ENCODE measurements at regions not wholly inside any gene's neighbourhood (a gene's known extent, or its start where the extent isn't known, plus 50 kb on each side); places are given as distances from the start of the nearest gene placed in this dataset.

DNA sequence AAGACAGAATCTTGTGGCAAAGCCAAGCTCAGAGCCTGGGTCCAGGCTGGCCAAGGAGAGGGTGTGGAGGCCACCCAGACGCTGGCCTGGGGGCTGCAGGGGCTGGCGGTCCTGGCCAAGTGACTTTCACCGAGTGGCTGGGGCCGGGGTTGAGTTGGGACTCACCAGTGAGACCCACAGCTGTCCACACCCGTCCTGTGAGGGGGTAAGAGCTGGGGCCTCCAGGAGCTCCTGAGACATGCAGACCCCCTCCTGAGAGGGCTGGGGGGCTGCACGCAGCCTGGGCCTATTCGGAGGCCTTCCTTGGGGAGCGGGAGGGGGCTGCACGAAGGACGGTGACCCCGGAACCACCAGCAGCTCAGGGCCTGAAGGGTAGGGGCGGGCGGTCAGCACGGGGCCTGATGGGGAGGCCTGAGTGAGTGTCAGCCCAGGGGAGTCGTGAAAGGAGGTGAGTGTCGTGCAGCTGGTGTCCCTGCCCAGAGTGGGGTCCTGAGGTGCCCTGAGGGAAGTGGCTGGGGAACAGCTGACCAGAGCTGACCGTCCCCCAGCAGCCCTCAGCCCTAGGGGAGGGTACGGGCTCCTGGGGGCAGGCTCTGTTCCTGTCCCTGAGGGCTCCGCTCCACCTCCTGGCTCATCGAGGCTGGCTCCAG is 100.9 kb downstream of the FOXL3 start:
- in situ Hi-C loops (cut with HindIII; ENCODE audit: low sequenced_read_pairs): loop anchor here (10.0 kb wide), 1 partner anchor 104 kb away; no protein-coding TSS in a partner anchor
- TF ChIP-seq, protein P1, sequence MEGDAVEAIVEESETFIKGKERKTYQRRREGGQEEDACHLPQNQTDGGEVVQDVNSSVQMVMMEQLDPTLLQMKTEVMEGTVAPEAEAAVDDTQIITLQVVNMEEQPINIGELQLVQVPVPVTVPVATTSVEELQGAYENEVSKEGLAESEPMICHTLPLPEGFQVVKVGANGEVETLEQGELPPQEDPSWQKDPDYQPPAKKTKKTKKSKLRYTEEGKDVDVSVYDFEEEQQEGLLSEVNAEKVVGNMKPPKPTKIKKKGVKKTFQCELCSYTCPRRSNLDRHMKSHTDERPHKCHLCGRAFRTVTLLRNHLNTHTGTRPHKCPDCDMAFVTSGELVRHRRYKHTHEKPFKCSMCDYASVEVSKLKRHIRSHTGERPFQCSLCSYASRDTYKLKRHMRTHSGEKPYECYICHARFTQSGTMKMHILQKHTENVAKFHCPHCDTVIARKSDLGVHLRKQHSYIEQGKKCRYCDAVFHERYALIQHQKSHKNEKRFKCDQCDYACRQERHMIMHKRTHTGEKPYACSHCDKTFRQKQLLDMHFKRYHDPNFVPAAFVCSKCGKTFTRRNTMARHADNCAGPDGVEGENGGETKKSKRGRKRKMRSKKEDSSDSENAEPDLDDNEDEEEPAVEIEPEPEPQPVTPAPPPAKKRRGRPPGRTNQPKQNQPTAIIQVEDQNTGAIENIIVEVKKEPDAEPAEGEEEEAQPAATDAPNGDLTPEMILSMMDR (IDR thresholded peaks at IDR 0.05; ENCODE audit: low read depth, low read length, missing control alignments): no peak
- H3K4me3 ChIP-seq (ENCODE audit: low read depth, low read length): no peak overlapping the region
- DNase-seq (ENCODE audit: low read depth): no peak

GRCh38 chr7:391411-391951 is 101.5 kb downstream of the FOXL3 start:
- DNase-seq (ENCODE audit: low read depth): no peak
- in situ Hi-C loops (cut with HindIII; ENCODE audit: low sequenced_read_pairs): loop anchor here (10.0 kb wide), 1 partner anchor 103 kb away; no protein-coding TSS in a partner anchor
- TF ChIP-seq, protein P1 (IDR thresholded peaks at IDR 0.05; ENCODE audit: low read depth, low read length, missing control alignments): no peak
- no peak overlapping the region for H3K4me3 ChIP-seq (ENCODE audit: low read depth, low read length)

DNA sequence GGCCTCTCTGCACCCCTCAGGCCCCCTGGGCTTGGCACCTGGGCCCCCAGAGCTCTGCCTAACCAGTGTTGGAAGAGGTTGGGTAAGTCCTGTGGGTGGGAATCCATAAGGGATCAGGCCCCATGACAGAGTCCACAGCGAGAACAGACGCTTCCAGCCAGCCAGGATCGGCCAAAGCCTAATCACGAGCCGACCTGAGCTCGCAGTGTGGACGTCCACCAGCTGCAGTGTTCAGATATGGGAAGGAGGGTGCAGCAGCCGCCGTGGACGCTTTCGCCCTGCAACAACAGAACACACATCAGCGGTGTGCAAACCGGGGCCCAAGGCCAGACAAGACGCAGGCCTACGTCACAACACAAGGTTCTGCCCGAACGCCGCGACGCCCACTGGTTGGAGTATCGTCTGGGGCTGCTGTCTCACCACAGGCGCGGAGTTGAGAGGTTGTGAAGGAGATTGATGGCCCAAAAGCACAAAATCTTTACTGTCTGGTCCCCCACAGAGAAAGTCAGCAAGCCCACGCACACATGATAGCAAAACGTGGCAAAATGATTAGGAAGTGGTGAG is 102.1 kb downstream of the FOXL3 start:
- no peak overlapping the region for H3K4me3 ChIP-seq (ENCODE audit: low read depth, low read length)
- DNase-seq (ENCODE audit: low read depth): no peak
- TF ChIP-seq, protein P1 (IDR thresholded peaks at IDR 0.05; ENCODE audit: low read depth, low read length, missing control alignments): no peak
- in situ Hi-C loops (cut with HindIII; ENCODE audit: low sequenced_read_pairs): loop anchor here (10.0 kb wide), 1 partner anchor 103 kb away; no protein-coding TSS in a partner anchor

- H3K4me3 ChIP-seq (ENCODE audit: low read depth, low read length): no peak overlapping the region
- TF ChIP-seq, protein P1 (IDR thresholded peaks at IDR 0.05; ENCODE audit: low read depth, low read length, missing control alignments): no peak
- in situ Hi-C loops (cut with HindIII; ENCODE audit: low sequenced_read_pairs): loop anchor here (10.0 kb wide), 1 partner anchor 102 kb away; no protein-coding TSS in a partner anchor
- DNase-seq (ENCODE audit: low read depth): no peak
These were observed 102.9 kb downstream of the FOXL3 start for GRCh38 chr7:392822-393221.

- in situ Hi-C loops (cut with HindIII; ENCODE audit: low sequenced_read_pairs): loop anchor here (5.0 to 10.0 kb wide), 2 partner anchors 58 to 99 kb away; no protein-coding TSS in a partner anchor
- H3K4me3 ChIP-seq (ENCODE audit: low read depth, low read length): no peak overlapping the region
- TF ChIP-seq, protein P1 (IDR thresholded peaks at IDR 0.05; ENCODE audit: low read depth, low read length, missing control alignments): no peak
- DNase-seq (ENCODE audit: low read depth): no peak
These were observed 105.7 kb downstream of the FOXL3 start for GRCh38 chr7:395643-396042.

DNA sequence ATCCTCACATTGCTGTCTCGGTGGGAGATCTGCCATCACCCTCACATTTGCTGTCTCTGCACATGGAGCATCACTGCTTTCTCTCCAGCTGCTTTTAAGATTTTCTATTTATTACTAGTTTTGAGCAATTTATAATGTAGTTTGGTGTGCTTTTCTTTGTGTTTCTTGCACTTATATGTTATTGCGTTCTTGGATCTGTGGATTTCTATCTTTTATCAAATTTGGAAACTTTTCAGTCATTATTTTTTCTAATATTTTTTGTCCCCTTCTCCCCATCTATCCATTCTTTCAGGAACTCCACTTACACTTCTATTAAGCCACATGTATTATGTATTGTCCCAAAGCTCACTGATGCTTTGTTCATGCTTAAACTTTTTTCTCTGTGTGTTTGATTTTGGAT is 108.9 kb downstream of the FOXL3 start:
- DNase-seq (ENCODE audit: low read depth): no peak
- in situ Hi-C loops (cut with HindIII; ENCODE audit: low sequenced_read_pairs): loop anchor here (5.0 to 10.0 kb wide), 2 partner anchors 62 to 96 kb away; no protein-coding TSS in a partner anchor
- no peak overlapping the region for H3K4me3 ChIP-seq (ENCODE audit: low read depth, low read length)
- TF ChIP-seq, protein P1 (IDR thresholded peaks at IDR 0.05; ENCODE audit: low read depth, low read length, missing control alignments): no peak
